ENCODE measurements at regions not wholly inside any gene's neighbourhood (a gene's known extent, or its start where the extent isn't known, plus 50 kb on each side); places are given as distances from the start of the nearest gene placed in this dataset.

- TF ChIP-seq, protein P1, sequence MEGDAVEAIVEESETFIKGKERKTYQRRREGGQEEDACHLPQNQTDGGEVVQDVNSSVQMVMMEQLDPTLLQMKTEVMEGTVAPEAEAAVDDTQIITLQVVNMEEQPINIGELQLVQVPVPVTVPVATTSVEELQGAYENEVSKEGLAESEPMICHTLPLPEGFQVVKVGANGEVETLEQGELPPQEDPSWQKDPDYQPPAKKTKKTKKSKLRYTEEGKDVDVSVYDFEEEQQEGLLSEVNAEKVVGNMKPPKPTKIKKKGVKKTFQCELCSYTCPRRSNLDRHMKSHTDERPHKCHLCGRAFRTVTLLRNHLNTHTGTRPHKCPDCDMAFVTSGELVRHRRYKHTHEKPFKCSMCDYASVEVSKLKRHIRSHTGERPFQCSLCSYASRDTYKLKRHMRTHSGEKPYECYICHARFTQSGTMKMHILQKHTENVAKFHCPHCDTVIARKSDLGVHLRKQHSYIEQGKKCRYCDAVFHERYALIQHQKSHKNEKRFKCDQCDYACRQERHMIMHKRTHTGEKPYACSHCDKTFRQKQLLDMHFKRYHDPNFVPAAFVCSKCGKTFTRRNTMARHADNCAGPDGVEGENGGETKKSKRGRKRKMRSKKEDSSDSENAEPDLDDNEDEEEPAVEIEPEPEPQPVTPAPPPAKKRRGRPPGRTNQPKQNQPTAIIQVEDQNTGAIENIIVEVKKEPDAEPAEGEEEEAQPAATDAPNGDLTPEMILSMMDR (conservative IDR thresholded peaks at IDR 0.05; ENCODE audit: low read length) = no peak
- no peak for TF ChIP-seq EZH2phosphoT487 (IDR thresholded peaks at IDR 0.05; ENCODE audit: borderline replicate concordance)
Observed at GRCh38 chr9:115423646-115424045, 305.7 kb upstream of the TNC start.

Measured in Loucy (cell line).